Mucosa of descending colon (tissue), 3 donors: ENCODE measurements at regions not wholly inside any gene's neighbourhood (a gene's known extent, or its start where the extent isn't known, plus 50 kb on each side); places are given as distances from the start of the nearest gene placed in this dataset.

Source experiments
- ATAC-seq: fragments of 200-7000 bp; cut with Tn5 transposase; one replicate; pipeline ENCODE4 v1.9.1; 2020; ENCODE audit warnings: mild to moderate bottlenecking, moderate library complexity
- DNase-seq, 3 donors: peaks; one replicate each; pipeline ENCODE4 v3.0.0-alpha.2; 2020
- H3K36me3 ChIP-seq: fragments of 200-600 bp; one replicate; pipeline ENCODE4 v1.8.0; 2021; ENCODE audit warnings: low read depth, mild to moderate bottlenecking
- H3K4me1 ChIP-seq: fragments of 200-600 bp; one replicate; pipeline ENCODE4 v1.8.0; 2021; ENCODE audit warnings: low read depth, mild to moderate bottlenecking
- H3K4me3 ChIP-seq: fragments of 200-600 bp; one replicate; pipeline ENCODE4 v1.8.0; 2021; ENCODE audit warnings: mild to moderate bottlenecking
- H3K9me3 ChIP-seq: fragments of 200-600 bp; one replicate; pipeline ENCODE4 v1.8.0; 2021; ENCODE audit warnings: mild to moderate bottlenecking
- intact Hi-C, 2 donors: fragments of 100-400 bp; cut with DNase I in 1 of 2; cut with micrococcal nuclease in 1 of 2; formaldehyde crosslinking; loops; one replicate each; pipeline versions ENCODE4 v1.11.0 to v1.11.1; 2022; cut with DNase I, micrococcal nuclease
- TF ChIP-seq, protein P1 (sequence below): fragments of 200-600 bp; IDR thresholded peaks from one replicate; pipeline ENCODE4 v1.8.0; 2022; ENCODE audit warnings: antibody characterized with exemption, mild to moderate bottlenecking
- donor health status: DM: no; HTN: no; CAD: no; lungs with moderate emphysema.
- donor health status: DM: no; HTN: no; CAD: no.
- donor health status: DM: no; HTN: yes; CAD: no.

GRCh38 chr7:17682586-17682985, 257.7 kb downstream of the SNX13 start:
- intact Hi-C loops = loop anchor here in 1 of 2 donors (10.0 kb wide), 1 partner anchor 662 kb away; no protein-coding TSS in a partner anchor
- ATAC-seq (no peak), DNase-seq (no peak)
- Histone ChIP-seq H3K9me3 (no peaks in the 10 kb centered on the region), H3K36me3 (no peaks in the 10 kb centered on the region), H3K4me3 (no peak overlapping the region), H3K4me1 (no peaks in the 10 kb centered on the region)
- TF ChIP-seq, protein P1, sequence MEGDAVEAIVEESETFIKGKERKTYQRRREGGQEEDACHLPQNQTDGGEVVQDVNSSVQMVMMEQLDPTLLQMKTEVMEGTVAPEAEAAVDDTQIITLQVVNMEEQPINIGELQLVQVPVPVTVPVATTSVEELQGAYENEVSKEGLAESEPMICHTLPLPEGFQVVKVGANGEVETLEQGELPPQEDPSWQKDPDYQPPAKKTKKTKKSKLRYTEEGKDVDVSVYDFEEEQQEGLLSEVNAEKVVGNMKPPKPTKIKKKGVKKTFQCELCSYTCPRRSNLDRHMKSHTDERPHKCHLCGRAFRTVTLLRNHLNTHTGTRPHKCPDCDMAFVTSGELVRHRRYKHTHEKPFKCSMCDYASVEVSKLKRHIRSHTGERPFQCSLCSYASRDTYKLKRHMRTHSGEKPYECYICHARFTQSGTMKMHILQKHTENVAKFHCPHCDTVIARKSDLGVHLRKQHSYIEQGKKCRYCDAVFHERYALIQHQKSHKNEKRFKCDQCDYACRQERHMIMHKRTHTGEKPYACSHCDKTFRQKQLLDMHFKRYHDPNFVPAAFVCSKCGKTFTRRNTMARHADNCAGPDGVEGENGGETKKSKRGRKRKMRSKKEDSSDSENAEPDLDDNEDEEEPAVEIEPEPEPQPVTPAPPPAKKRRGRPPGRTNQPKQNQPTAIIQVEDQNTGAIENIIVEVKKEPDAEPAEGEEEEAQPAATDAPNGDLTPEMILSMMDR = no peak

DNA sequence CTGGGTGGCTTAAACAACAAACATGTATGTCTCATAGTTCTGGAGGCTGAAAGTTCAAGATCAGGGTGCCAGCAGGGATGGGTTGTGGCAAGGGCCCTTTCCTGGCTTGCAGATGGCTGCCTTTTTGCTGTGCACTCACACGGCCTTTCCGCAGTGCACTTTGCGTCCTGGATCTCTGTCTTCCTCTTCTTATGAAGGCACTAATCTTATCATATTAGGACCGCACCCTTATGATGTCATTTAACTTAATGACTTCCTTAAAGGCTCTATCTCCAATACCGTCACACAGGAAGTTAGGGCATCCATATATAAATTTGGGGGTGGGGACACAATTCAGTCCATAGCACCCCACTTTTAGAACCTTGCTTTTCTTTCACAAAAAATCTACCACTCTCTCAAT, 255.2 kb downstream of the SNX13 start:
- ATAC-seq (peak; percentile 55), DNase-seq (no peak)
- TF ChIP-seq, protein P1 = no peak
- Histone ChIP-seq H3K4me1 (no peaks in the 10 kb centered on the region), H3K36me3 (no peaks in the 10 kb centered on the region), H3K4me3 (no peak overlapping the region), H3K9me3 (no peaks in the 10 kb centered on the region)
- intact Hi-C loops = loop anchor here in 1 of 2 donors (10.0 kb wide), 1 partner anchor 660 kb away; no protein-coding TSS in a partner anchor

GRCh38 chr7:17687361-17687760, 252.9 kb downstream of the SNX13 start:
- Histone ChIP-seq H3K4me3 (no peak overlapping the region), H3K36me3 (no peaks in the 10 kb centered on the region), H3K9me3 (no peaks in the 10 kb centered on the region), H3K4me1 (no peaks in the 10 kb centered on the region)
- ATAC-seq = no peak
- no peak for DNase-seq
- intact Hi-C loops = loop anchor here in 1 of 2 donors (10.0 kb wide), 1 partner anchor 657 kb away; no protein-coding TSS in a partner anchor
- TF ChIP-seq, protein P1 = no peak

GRCh38 chr7:17689361-17689902, 250.9 kb downstream of the SNX13 start:
- Histone ChIP-seq H3K9me3 (no peaks in the 10 kb centered on the region), H3K36me3 (no peaks in the 10 kb centered on the region), H3K4me1 (no peaks in the 10 kb centered on the region), H3K4me3 (no peak overlapping the region)
- TF ChIP-seq, protein P1 = no peak
- no peak for DNase-seq
- ATAC-seq = no peak
- intact Hi-C loops = loop anchor here in 1 of 2 donors (10.0 kb wide), 1 partner anchor 655 kb away; no protein-coding TSS in a partner anchor

DNA sequence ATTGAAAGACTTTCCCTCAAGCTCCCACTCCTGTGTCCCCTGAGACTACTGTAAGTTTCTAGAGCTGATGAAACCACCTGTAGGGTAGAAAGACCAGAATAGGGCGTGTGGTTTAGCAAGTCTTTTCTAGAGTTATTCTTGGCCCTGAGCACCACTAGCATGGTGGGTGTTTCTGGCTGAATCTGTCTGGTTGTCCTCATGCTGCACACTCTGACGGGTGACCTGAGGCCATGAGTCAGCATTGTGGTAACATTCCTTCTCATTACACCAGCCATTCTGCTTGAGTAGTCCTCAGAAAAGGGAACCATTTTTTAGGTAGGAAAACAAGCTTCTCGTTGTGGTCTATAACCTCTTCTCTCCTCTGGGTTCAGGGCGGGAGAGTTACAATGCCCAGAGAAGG, 250.3 kb downstream of the SNX13 start:
- ATAC-seq = no peak

More for the DNA sequence above, 250.3 kb downstream of the SNX13 start:
- no peaks in the 10 kb centered on the region for H3K9me3 ChIP-seq
- no peak overlapping the region for H3K4me3 ChIP-seq
- TF ChIP-seq, protein P1 = no peak
- no peak for DNase-seq
- no peaks in the 10 kb centered on the region for H3K36me3 ChIP-seq
- no peaks in the 10 kb centered on the region for H3K4me1 ChIP-seq
- intact Hi-C loops = no loop called here
